SKM-1 treated with dmso at 0.1 percent for 144 hours (cell line): ENCODE measurements at regions not wholly inside any gene's neighbourhood (a gene's known extent, or its start where the extent isn't known, plus 50 kb on each side); places are given as distances from the start of the nearest gene placed in this dataset.

ENCODE experiments used
- DNase-seq: peaks from one replicate; lab custom pipeline; 2025; ENCODE audit not compliant: unreplicated experiment; lab: John Stamatoyannopoulos, UW

- no peak for DNase-seq
These were observed 526.9 kb downstream of the SLC4A3 start for GRCh38 chr2:220154304-220154703.

- DNase-seq = no peak
These were observed 529.9 kb downstream of the SLC4A3 start for GRCh38 chr2:220157312-220157711.

DNA sequence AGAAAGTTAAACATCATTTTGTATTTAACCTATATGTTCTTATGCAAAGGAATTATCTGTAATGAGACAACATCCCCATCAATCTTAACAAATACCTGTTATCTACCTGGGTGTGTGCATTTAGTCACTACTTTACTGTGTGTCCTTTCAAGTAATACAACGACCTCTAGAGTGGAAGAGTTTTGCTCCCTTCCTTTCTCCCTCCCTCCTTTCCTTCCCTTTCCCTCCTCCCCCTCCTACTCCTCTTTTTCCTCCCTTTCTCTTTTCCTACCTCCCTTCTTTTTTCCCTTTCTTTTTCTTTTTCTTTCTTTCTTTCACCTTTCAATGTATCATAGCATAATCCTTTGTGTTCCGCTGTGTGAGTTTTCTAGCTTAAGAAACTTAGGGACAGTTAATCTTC is 532.3 kb downstream of the SLC4A3 start:
- DNase-seq = no peak

GRCh38 chr2:220162320-220162719 is 534.9 kb downstream of the SLC4A3 start:
- DNase-seq = no peak

DNA sequence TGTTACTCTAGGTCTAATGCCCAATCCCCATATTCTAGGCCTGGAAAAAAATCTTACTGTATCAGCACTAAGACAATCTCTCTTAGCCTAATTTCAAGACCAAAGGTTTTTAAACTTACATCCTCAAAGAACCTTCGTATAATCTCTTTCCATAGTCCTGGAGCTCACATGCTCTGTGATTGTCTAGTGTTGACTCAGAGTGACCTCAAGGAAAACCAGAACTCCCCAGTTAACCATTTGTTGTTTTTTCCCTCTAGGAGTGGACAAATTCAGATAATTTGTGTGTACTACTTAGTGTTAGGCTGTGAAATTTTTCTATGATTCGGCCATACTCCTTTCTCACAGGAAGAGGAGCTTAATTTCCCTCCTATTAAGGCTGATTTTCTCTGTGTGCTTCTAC is 536.1 kb downstream of the SLC4A3 start:
- DNase-seq = no peak

- no peak for DNase-seq
These were observed 538.0 kb downstream of the SLC4A3 start for GRCh38 chr2:220165401-220165800.

- no peak for DNase-seq
These were observed 539.2 kb downstream of the SLC4A3 start for GRCh38 chr2:220166616-220167015.

GRCh38 chr2:220167956-220168355 is 540.5 kb downstream of the SLC4A3 start:
- DNase-seq = no peak

DNA sequence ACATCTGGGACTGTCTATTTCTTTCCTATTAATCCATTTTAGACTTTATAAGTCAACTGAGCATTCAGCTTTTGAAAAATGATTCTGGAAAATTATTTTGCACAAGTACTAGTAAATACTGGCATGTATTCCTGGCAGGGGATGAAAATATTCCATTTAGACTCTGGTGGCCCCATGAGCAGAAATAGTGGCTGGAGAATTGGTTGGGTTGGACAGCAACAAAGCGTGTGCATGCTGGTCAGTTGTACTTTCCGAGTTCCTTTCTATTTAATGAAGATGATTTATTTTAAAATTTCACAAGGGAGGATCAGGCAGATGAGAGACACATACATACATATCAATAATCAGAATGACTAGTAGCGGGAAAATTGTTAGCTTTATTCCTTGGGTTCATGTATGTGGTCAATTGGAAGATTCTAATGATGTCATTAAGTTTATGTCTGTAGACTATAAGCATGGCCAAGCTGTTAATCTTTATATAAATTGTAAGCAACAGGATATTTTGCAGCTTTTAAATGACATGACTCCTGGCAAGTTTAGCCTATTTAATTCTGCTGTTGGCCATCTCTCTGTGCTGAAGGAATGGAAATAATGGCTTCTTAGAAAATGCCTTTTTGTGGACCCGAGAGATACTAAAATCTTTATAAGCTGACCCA is 541.6 kb downstream of the SLC4A3 start:
- no peak for DNase-seq

DNA sequence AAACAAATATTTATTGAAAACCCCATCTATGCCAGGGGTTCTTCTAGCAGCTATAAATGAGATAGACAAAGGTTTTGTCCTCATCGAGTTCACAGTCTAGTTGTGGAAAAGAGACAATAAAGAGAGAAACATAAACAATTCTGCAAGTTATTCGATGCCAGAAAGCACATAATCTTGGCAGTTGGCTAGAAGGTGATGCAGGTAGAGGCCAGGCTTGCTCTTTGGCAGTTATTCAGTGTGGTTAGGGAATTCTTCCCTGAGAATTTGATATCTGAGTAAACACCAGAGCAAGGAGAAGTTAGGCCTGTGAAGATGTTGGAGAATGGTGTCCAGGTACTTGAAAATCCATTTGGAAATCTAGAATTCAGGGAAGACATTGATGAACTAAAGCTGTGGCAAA is 547.4 kb downstream of the SLC4A3 start:
- DNase-seq = no peak

- no peak for DNase-seq
These were observed 548.5 kb downstream of the SLC4A3 start for GRCh38 chr2:220175967-220176366.

DNA sequence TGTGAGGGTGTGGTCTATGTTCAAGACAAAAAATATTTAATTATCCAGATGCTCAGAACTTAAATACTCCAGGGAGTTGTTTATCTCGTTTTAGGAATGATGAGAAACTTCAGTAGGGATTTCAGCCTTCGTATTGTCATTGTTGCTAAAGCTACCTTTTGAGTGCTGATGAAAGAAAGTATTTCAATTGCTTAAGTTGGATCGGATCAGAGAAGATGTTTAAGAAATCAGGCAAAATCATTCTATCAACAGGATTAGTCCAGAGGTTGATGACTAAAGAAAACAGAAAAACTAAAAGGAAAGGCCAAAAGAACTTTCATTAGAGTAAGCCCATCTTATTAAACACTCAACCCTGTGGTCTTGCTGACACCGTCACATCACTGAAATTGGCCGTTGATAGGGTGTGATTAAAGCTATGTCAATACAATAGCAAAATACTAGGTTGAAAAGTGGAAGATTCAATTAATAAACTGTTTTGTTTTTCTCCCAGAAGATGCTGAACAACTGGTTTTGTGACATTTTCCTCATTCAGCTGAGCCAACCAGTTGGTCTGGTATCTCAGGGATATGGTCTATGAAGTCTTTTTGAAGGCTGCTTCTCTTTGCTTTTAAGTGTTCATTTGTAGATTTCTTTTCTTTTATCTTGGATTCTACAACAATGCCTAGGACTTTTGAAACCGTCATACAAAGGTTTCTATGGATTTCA is 551.7 kb downstream of the SLC4A3 start:
- no peak for DNase-seq

DNA sequence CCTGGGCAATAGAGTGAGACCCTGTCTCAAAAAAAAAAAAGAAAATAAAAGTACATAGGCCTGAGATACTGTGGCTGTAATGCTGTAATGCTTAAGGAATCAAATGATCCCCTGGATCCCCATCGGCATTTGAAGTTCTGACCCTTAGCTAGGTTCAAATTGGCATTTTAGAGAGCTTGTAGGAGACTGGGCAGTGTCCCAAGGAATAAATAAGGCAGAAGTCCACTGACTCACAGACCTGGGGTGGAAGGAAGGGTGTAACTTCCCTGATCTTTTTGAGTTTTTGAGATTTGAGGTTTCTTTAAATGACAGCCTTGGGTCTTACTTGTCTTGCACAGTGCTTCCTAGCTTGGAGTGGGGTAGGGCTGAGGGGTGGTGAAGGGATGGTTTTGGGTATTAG is 553.7 kb downstream of the SLC4A3 start:
- DNase-seq = no peak

DNA sequence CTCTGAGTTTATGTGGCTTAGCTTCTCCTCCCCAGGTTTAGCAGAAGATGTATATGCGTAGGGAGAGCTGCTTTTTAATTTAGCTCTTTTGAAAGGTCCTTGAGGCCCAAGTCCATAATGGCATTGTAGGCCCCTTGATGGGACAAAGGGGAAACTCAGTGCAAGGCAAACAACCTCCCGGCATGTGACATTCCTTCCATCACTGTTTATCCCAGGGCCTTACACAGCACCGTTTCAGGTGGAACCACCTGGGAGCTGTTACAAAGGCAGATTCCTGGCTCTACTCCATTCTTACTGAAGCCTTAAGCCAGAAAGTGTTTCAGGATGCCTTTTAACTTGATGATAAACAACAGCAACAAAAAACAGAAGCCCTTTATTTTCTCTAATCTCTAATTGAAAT is 555.4 kb downstream of the SLC4A3 start:
- no peak for DNase-seq

DNA sequence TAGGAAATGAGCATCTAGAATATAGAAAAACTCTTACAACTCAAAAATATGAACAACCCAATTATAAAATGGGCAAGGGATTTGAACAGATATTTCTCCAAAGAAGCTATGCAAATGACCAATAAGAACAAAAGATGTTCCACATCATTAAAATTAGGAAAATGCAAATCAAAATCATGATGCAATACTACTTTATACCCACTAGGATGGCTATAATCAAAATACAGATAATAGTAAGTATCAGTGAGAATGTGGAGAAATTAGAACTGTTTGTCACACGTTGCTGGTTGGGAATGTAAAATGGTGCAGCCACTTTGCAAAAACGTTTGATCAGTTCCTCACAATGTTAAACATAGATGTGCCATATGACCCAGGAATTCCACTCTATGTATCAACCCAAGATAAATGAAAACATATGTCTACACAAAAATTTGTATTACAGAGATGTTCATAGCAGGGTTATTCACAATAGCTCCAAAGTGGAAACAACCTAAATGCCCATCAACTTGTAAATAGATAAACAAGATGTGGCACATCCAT is 558.4 kb downstream of the SLC4A3 start:
- no peak for DNase-seq

- no peak for DNase-seq
These were observed 560.6 kb downstream of the SLC4A3 start for GRCh38 chr2:220188031-220188430.

- no peak for DNase-seq
These were observed 563.6 kb downstream of the SLC4A3 start for GRCh38 chr2:220191031-220191430.

- no peak for DNase-seq
These were observed 564.3 kb downstream of the SLC4A3 start for GRCh38 chr2:220191737-220192136.

- DNase-seq = no peak
These were observed 565.7 kb downstream of the SLC4A3 start for GRCh38 chr2:220192994-220193753.

DNA sequence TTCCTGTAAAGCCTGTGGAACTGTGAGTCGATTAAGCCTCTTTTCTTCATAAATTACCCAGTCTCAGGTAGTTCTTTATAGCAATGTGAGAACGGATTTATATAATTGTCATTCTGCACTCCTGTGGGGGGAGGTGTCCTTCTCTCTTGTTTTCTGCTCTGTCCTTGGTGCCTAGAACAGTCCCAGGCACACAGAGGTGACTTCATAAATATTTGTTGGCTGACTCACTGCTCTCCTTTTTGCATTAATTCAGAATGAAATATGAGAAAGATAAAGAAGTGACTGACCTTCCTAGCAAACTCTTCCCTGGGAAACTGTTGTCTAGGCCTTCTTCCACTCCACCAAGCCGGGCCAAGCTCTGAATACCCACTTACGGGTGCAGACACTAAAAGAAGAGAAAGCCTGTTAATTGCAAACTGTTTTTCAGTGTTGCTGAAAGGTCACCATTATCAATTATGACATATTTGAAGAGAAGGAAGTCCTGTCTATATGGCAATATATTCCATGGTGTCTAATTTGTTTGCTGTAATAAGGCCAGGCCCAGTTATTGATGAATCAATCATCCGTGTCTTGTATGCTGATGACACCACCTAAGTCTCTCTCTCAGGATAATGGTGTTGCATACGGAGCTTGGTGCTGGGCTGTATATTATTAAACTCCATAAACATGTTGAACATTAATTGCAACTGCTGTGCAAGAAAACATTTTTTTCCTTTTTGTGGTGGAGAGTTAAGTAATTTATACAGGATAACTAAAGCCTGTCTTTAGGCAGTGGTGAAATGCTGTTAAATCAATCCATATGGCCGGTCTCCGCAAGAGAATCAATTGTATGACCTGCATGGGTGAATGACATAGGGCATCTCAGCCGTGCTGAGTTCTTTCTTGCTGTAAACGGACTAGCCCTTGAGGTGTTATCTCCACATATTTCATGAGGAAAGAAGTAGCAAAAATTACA is 567.5 kb downstream of the SLC4A3 start:
- no peak for DNase-seq

DNA sequence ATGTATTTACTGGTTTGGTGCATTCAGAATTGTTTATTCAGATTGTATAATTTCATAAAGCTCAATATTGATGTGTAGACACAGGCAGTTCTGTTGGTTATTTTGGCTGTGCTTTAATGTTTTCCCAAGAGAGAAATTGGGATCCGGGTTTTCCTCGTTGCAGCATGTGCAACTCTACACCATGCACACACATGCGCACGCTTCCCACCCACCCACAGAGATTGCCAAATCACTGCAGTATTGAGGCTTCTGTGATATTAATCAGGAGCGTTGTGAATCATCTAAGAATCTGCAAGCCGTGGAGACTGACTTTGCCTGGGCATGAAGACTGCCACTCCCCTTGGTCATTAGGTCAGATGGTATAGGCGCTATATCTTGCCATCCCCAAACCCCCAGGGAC is 571.5 kb downstream of the SLC4A3 start:
- DNase-seq = no peak
